Fibroblast of pulmonary artery (primary cell): ENCODE measurements at regions not wholly inside any gene's neighbourhood (a gene's known extent, or its start where the extent isn't known, plus 50 kb on each side); places are given as distances from the start of the nearest gene placed in this dataset.
"Not testable (repeated sequence)": the region's sequence is repeated elsewhere in the genome, so short reads cannot be mapped to it uniquely, and the experiment has no call there.

Experiments used
- DNase-seq: peaks from one replicate; pipeline ENCODE4 v3.0.0-alpha.2; 2010; ENCODE audit warnings: low read depth
- H3K4me3 ChIP-seq: replicated peaks from 2 replicates; pipeline ENCODE4 v1.5.1; 2011; ENCODE audit warnings: low read depth, mild to moderate bottlenecking, control low read depth, low read length, moderate library complexity
- CTCF ChIP-seq: IDR thresholded peaks from 2 replicates; pipeline ENCODE4 v1.5.1; 2011; ENCODE audit warnings: mild to moderate bottlenecking, control low read depth, low read length, inconsistent platforms; ENCODE audit errors: missing control alignments

GRCh38 chr3:40753951-40754350 lies 229.2 kb downstream of the ZNF621 start:
- no peak overlapping the region for H3K4me3 ChIP-seq
- TF ChIP-seq CTCF = no peak
- no peak for DNase-seq

GRCh38 chr3:40754994-40755393 lies 230.2 kb downstream of the ZNF621 start:
- TF ChIP-seq CTCF = no peak
- no peak overlapping the region for H3K4me3 ChIP-seq
- DNase-seq = no peak

- TF ChIP-seq CTCF = no peak
- no peak for DNase-seq
- H3K4me3 ChIP-seq = no peak overlapping the region
Observed at GRCh38 chr3:40756500-40756899, 231.7 kb downstream of the ZNF621 start.

GRCh38 chr3:40762771-40763170 lies 238.0 kb downstream of the ZNF621 start:
- H3K4me3 ChIP-seq, DNase-seq: not testable (repeated sequence)

GRCh38 chr3:40763807-40764206 lies 239.0 kb downstream of the ZNF621 start:
- H3K4me3 ChIP-seq = no peak overlapping the region
- TF ChIP-seq CTCF = no peak
- no peak for DNase-seq

- DNase-seq = no peak
- no peak for TF ChIP-seq CTCF
- H3K4me3 ChIP-seq = no peak overlapping the region
Observed at GRCh38 chr3:40764747-40765146, 240.0 kb downstream of the ZNF621 start.

GRCh38 chr3:40765884-40766283 lies 241.1 kb downstream of the ZNF621 start:
- H3K4me3 ChIP-seq = no peak overlapping the region
- no peak for DNase-seq
- no peak for TF ChIP-seq CTCF

GRCh38 chr3:40766396-40766795 lies 241.6 kb downstream of the ZNF621 start:
- no peak overlapping the region for H3K4me3 ChIP-seq
- no peak for TF ChIP-seq CTCF
- no peak for DNase-seq
